ENCODE measurements at regions not wholly inside any gene's neighbourhood (a gene's known extent, or its start where the extent isn't known, plus 50 kb on each side); places are given as distances from the start of the nearest gene placed in this dataset.

DNA sequence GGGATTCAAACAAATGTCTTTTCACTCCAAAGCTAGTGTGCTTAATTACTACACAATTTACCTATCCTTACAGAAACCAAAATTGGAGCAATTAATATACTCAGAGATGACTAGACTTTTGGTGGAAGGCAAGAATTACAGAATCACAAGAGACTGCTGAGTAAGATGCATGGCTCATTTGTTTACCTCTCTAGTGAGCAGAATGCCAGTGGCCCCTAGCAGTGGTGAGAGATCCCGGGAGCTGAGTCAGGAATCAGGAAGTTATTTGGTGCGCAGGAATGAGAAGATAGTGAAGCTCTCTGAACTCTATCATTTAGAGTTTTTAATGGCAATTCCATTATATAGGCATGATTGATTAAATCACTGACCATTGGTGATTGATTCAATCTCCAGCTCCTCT is 188.9 kb upstream of the SESN3 start:
- Histone ChIP-seq H3K9me3 (ENCODE audit: control insufficient read depth in 1 of 2, insufficient read depth in 1 of 2, low read length in 2 of 2) (no peaks in the 10 kb centered on the region), H3K27ac (ENCODE audit: low read depth in 1 of 2, low read length in 2 of 2) (no peak overlapping the region), H3K4me3 (ENCODE audit: low read length) (no peak overlapping the region), H3K36me3 (ENCODE audit: insufficient read depth, low read length) (no peaks in the 10 kb centered on the region), H3K27me3 (ENCODE audit: control insufficient read depth in 1 of 2, insufficient read depth in 2 of 2, low read length in 2 of 2) (no peaks in the 10 kb centered on the region), H3K4me1 (ENCODE audit: insufficient read depth, low read length) (no peaks in the 10 kb centered on the region)
- Mint-ChIP-seq H3K27me3 (no peaks in the 10 kb centered on the region), H3K4me3 (no peak overlapping the region), H3K9me3 (no peaks in the 10 kb centered on the region), H3K4me1 (ENCODE audit: low read depth) (no peaks in the 10 kb centered on the region), H3K36me3 (ENCODE audit: low read depth) (no peaks in the 10 kb centered on the region), H3K27ac (no peak overlapping the region)
- intact Hi-C loops (cut with DNase I, micrococcal nuclease) = no loop called here
- TF ChIP-seq CTCF (IDR thresholded peaks at IDR 0.05) = no peak
- ChIA-PET POLR2A (no interaction called here), CTCF (no interaction called here)
- DNase-seq = no peak
- ATAC-seq (ENCODE audit: poor library complexity) = no peak

GRCh38 chr11:95418916-95419315 is 187.9 kb upstream of the SESN3 start:
- H3K27me3 ChIP-seq (ENCODE audit: control insufficient read depth in 1 of 2, insufficient read depth in 2 of 2, low read length in 2 of 2) = no peaks in the 10 kb centered on the region
- H3K9me3 ChIP-seq (ENCODE audit: control insufficient read depth in 1 of 2, insufficient read depth in 1 of 2, low read length in 2 of 2) = no peaks in the 10 kb centered on the region
- no peaks in the 10 kb centered on the region for H3K4me1 Mint-ChIP-seq (ENCODE audit: low read depth)
- no peaks in the 10 kb centered on the region for H3K36me3 Mint-ChIP-seq (ENCODE audit: low read depth)
- no peak for ATAC-seq (ENCODE audit: poor library complexity)
- intact Hi-C loops (cut with DNase I, micrococcal nuclease) = no loop called here
- no peak overlapping the region for H3K4me3 Mint-ChIP-seq
- H3K36me3 ChIP-seq (ENCODE audit: insufficient read depth, low read length) = no peaks in the 10 kb centered on the region
- H3K27ac Mint-ChIP-seq = no peak overlapping the region
- H3K4me1 ChIP-seq (ENCODE audit: insufficient read depth, low read length) = no peaks in the 10 kb centered on the region
- no peak for TF ChIP-seq CTCF (IDR thresholded peaks at IDR 0.05)
- H3K9me3 Mint-ChIP-seq = no peaks in the 10 kb centered on the region
- no peak overlapping the region for H3K4me3 ChIP-seq (ENCODE audit: low read length)
- POLR2A ChIA-PET = no interaction called here
- no peak for DNase-seq
- CTCF ChIA-PET = no interaction called here
- H3K27ac ChIP-seq (ENCODE audit: low read depth in 1 of 2, low read length in 2 of 2) = no peak overlapping the region
- H3K27me3 Mint-ChIP-seq = no peaks in the 10 kb centered on the region

DNA sequence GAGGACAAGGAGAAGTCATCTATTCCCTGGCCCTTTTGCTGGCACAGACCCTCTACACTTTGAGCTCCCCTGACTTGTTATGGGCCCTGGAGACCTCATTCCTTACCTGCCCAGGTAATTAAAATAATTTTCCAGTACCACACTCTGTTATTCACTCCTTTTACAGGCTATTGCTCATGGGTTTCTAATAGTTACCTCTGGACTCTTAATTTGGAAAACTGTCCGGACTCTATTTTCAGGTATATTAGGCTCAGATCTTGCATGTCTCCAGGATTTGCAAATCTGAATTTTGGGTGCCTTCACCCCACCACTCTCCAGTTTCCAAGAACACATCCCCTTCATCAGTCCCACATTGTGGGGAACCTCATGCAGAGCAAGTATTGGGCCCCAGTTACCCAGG is 186.8 kb upstream of the SESN3 start:
- intact Hi-C loops (cut with DNase I, micrococcal nuclease) = no loop called here
- ChIA-PET CTCF (no interaction called here), POLR2A (no interaction called here)
- Mint-ChIP-seq H3K27me3 (no peaks in the 10 kb centered on the region), H3K4me3 (no peak overlapping the region), H3K27ac (no peak overlapping the region), H3K4me1 (ENCODE audit: low read depth) (no peaks in the 10 kb centered on the region), H3K36me3 (ENCODE audit: low read depth) (no peaks in the 10 kb centered on the region), H3K9me3 (no peaks in the 10 kb centered on the region)
- no peaks in the 10 kb centered on the region for H3K27me3 ChIP-seq (ENCODE audit: control insufficient read depth in 1 of 2, insufficient read depth in 2 of 2, low read length in 2 of 2)
- H3K36me3 ChIP-seq (ENCODE audit: insufficient read depth, low read length) = no peaks in the 10 kb centered on the region
- H3K4me3 ChIP-seq (ENCODE audit: low read length) = no peak overlapping the region
- no peak for TF ChIP-seq CTCF (IDR thresholded peaks at IDR 0.05)
- H3K9me3 ChIP-seq (ENCODE audit: control insufficient read depth in 1 of 2, insufficient read depth in 1 of 2, low read length in 2 of 2) = no peaks in the 10 kb centered on the region
- no peak overlapping the region for H3K27ac ChIP-seq (ENCODE audit: low read depth in 1 of 2, low read length in 2 of 2)
- no peak for ATAC-seq (ENCODE audit: poor library complexity)
- H3K4me1 ChIP-seq (ENCODE audit: insufficient read depth, low read length) = no peaks in the 10 kb centered on the region
- no peak for DNase-seq
